Vagina (tissue), 2 donors: ENCODE measurements at regions not wholly inside any gene's neighbourhood (a gene's known extent, or its start where the extent isn't known, plus 50 kb on each side); places are given as distances from the start of the nearest gene placed in this dataset.

Experiments used
- DNase-seq, 2 donors: peaks; one replicate each; pipeline ENCODE4 v3.0.0-alpha.2; 2017; ENCODE audit errors: extremely low spot score in 2 of 2
- H3K27ac ChIP-seq: fragments of 200-600 bp; sonication (generic); one replicate; pipeline ENCODE4 v1.5.1; 2019
- H3K27me3 ChIP-seq: fragments of 200-600 bp; sonication (generic); one replicate; pipeline ENCODE4 v1.5.1; 2019
- H3K36me3 ChIP-seq, 2 donors: fragments of 200-600 bp; sonication (generic); one replicate each; pipeline ENCODE4 v1.5.1; 2017 to 2019
- H3K4me1 ChIP-seq: fragments of 200-600 bp; sonication (generic); one replicate; pipeline ENCODE4 v1.5.1; 2019
- H3K4me3 ChIP-seq, 2 donors: fragments of 200-600 bp; sonication (generic); 1 replicate in 1 of 2; 2 replicates in 1 of 2; pipeline ENCODE4 v1.5.1; 2016 to 2019
- H3K9me3 ChIP-seq: fragments of 200-600 bp; sonication (generic); one replicate; pipeline ENCODE4 v1.5.1; 2019
- CTCF ChIP-seq, 3 experiments: fragments of 450-650 bp in 2 of 3; fragments of 200-600 bp in 1 of 3; sonication (generic) in 1 of 3; IDR thresholded peaks; one replicate each; pipeline ENCODE4 v1.5.1; 2017 to 2019; ENCODE audit warnings: antibody characterized with exemption in 3 of 3, mild to moderate bottlenecking in 2 of 3, moderate library complexity in 2 of 3
- POLR2A ChIP-seq, 2 donors: fragments of 450-650 bp; IDR thresholded peaks; one replicate each; pipeline ENCODE4 v1.6.1; 2017; ENCODE audit warnings: antibody characterized with exemption in 2 of 2, mild to moderate bottlenecking in 2 of 2, moderate library complexity in 2 of 2
- POLR2AphosphoS5 ChIP-seq, 2 donors: sonication (generic); formaldehyde crosslinking; IDR thresholded peaks; one replicate each; pipeline ENCODE4 v1.9.0; 2017; ENCODE audit warnings: antibody characterized with exemption in 2 of 2, mild to moderate bottlenecking in 2 of 2, low read depth in 1 of 2; ENCODE audit not compliant: insufficient read depth in 1 of 2
- intact Hi-C: fragments of 100-400 bp; cut with DNase I; formaldehyde crosslinking; loops from one replicate; pipeline ENCODE4 v1.15.1; 2023

- Histone ChIP-seq H3K9me3 (no peaks in the 10 kb centered on the region), H3K27me3 (no peaks in the 10 kb centered on the region), H3K4me1 (no peaks in the 10 kb centered on the region), H3K4me3 (no peak overlapping the region), H3K36me3 (no peaks in the 10 kb centered on the region), H3K27ac (no peak overlapping the region)
- no peak for DNase-seq
- TF ChIP-seq POLR2AphosphoS5 (IDR thresholded peaks at IDR 0.05; ENCODE audit: insufficient read depth in 1 of 2, low read depth in 1 of 2) (no peak), CTCF (IDR thresholded peaks at IDR 0.05) (no peak), POLR2A (IDR thresholded peaks at IDR 0.05) (no peak)
- intact Hi-C loops = loop anchor here (2.0 to 10.0 kb wide), 2 partner anchors 263 to 447 kb away; no protein-coding TSS in a partner anchor
These were observed 172.8 kb downstream of the IRF8 start for GRCh38 chr16:86071611-86072240.

GRCh38 chr16:86072328-86073102, 173.6 kb downstream of the IRF8 start:
- Histone ChIP-seq H3K4me1 (no peaks in the 10 kb centered on the region), H3K36me3 (no peaks in the 10 kb centered on the region), H3K9me3 (no peaks in the 10 kb centered on the region), H3K4me3 (no peak overlapping the region), H3K27me3 (no peaks in the 10 kb centered on the region), H3K27ac (no peak overlapping the region)
- intact Hi-C loops = loop anchor here (2.0 to 10.0 kb wide), 2 partner anchors 262 to 446 kb away; no protein-coding TSS in a partner anchor
- TF ChIP-seq POLR2AphosphoS5 (IDR thresholded peaks at IDR 0.05; ENCODE audit: insufficient read depth in 1 of 2, low read depth in 1 of 2) (no peak), CTCF (IDR thresholded peaks at IDR 0.05) (peak; percentile 53 to 66 (median 53)), POLR2A (IDR thresholded peaks at IDR 0.05) (no peak)
- no peak for DNase-seq

GRCh38 chr16:86073103-86073625, 174.2 kb downstream of the IRF8 start:
- no peak for DNase-seq
- intact Hi-C loops = loop anchor here (2.0 to 10.0 kb wide), 2 partner anchors 262 to 446 kb away; no protein-coding TSS in a partner anchor
- no peaks in the 10 kb centered on the region for H3K36me3 ChIP-seq
- TF ChIP-seq POLR2A (IDR thresholded peaks at IDR 0.05) = no peak
- no peak for TF ChIP-seq CTCF (IDR thresholded peaks at IDR 0.05)
- TF ChIP-seq POLR2AphosphoS5 (IDR thresholded peaks at IDR 0.05; ENCODE audit: insufficient read depth in 1 of 2, low read depth in 1 of 2) = no peak
- H3K27me3 ChIP-seq = no peaks in the 10 kb centered on the region
- H3K4me1 ChIP-seq = no peaks in the 10 kb centered on the region
- no peaks in the 10 kb centered on the region for H3K9me3 ChIP-seq
- H3K27ac ChIP-seq = no peak overlapping the region
- H3K4me3 ChIP-seq = no peak overlapping the region

GRCh38 chr16:86073763-86074493, 175.0 kb downstream of the IRF8 start:
- no peaks in the 10 kb centered on the region for H3K9me3 ChIP-seq
- TF ChIP-seq POLR2A (IDR thresholded peaks at IDR 0.05) = no peak
- no peak for TF ChIP-seq CTCF (IDR thresholded peaks at IDR 0.05)
- TF ChIP-seq POLR2AphosphoS5 (IDR thresholded peaks at IDR 0.05; ENCODE audit: insufficient read depth in 1 of 2, low read depth in 1 of 2) = no peak
- H3K27ac ChIP-seq = no peak overlapping the region
- H3K27me3 ChIP-seq = no peaks in the 10 kb centered on the region
- no peaks in the 10 kb centered on the region for H3K36me3 ChIP-seq
- DNase-seq = no peak
- intact Hi-C loops = loop anchor here (2.0 to 10.0 kb wide), 3 partner anchors 261 to 451 kb away; no protein-coding TSS in a partner anchor
- no peaks in the 10 kb centered on the region for H3K4me1 ChIP-seq
- H3K4me3 ChIP-seq = no peak overlapping the region
